OCI-LY3 (cell line): ENCODE measurements at regions not wholly inside any gene's neighbourhood (a gene's known extent, or its start where the extent isn't known, plus 50 kb on each side); places are given as distances from the start of the nearest gene placed in this dataset.

Experiments used
- H2AFZ ChIP-seq: fragments of 200-600, 300-600 bp; shearing (Covaris generic); 2 replicates; pipeline ENCODE4 v1.6.0; 2014; ENCODE audit warnings: antibody characterized with exemption, low read depth, low read length
- H3K27ac ChIP-seq: fragments of 200-600, 300-600 bp; sonication (generic); 2 replicates; pipeline ENCODE4 v1.5.1; 2014; ENCODE audit warnings: mild to moderate bottlenecking, low read length, moderate library complexity, mixed read lengths
- H3K27me3 ChIP-seq: fragments of 200-600, 300-600 bp; sonication (generic); 2 replicates; pipeline ENCODE4 v1.6.1; 2014; ENCODE audit warnings: low read depth, low read length, mixed read lengths
- H3K36me3 ChIP-seq: fragments of 200-600, 300-600 bp; sonication (generic); replicated peaks from 2 replicates; pipeline ENCODE3; 2014; ENCODE audit warnings: low read depth, low read length, mixed read lengths
- H3K4me1 ChIP-seq: fragments of 300-600, 200-600 bp; sonication (generic); 2 replicates; pipeline ENCODE4 v1.6.1; 2014; ENCODE audit warnings: low read length, mixed read lengths
- H3K4me2 ChIP-seq: fragments of 200-600, 300-600 bp; sonication (generic); 2 replicates; pipeline ENCODE4 v1.6.1; 2014; ENCODE audit warnings: low read length, mixed read lengths
- H3K4me3 ChIP-seq: fragments of 300-600, 200-600 bp; sonication (generic); 2 replicates; pipeline ENCODE4 v1.5.1; 2014; ENCODE audit warnings: antibody characterized with exemption, mild to moderate bottlenecking, low read length, moderate library complexity
- H3K79me2 ChIP-seq: fragments of 300-600, 200-600 bp; shearing (Covaris generic); 2 replicates; pipeline ENCODE4 v1.6.1; 2014; ENCODE audit warnings: mild to moderate bottlenecking, low read length, mixed read lengths
- H3K9ac ChIP-seq: fragments of 300-600, 200-600 bp; shearing (Covaris generic); 2 replicates; pipeline ENCODE4 v1.6.0; 2014; ENCODE audit warnings: mild to moderate bottlenecking, low read length, moderate library complexity
- H3K9me3 ChIP-seq: fragments of 200-600, 300-600 bp; shearing (Covaris generic); 2 replicates; pipeline ENCODE4 v1.6.1; 2014; ENCODE audit warnings: low read length, mixed read lengths; ENCODE audit not compliant: insufficient read depth
- H4K20me1 ChIP-seq: fragments of 200-600, 300-600 bp; sonication (generic); 2 replicates; pipeline ENCODE4 v1.6.1; 2016; ENCODE audit warnings: low read length, mixed read lengths; ENCODE audit not compliant: insufficient read depth
- EZH2phosphoT487 ChIP-seq: fragments of 200-600 bp; shearing (Covaris generic); IDR thresholded peaks from 2 replicates; pipeline ENCODE4 v1.6.1; 2018; ENCODE audit warnings: antibody characterized with exemption, mixed run types, low read depth
- TF ChIP-seq, protein P1 (sequence below): fragments of 200-600, 300-600 bp; sonication (generic); IDR thresholded peaks from 2 replicates; pipeline ENCODE4 v1.5.1; 2014; ENCODE audit warnings: antibody characterized with exemption, low read length, low read depth

GRCh38 chr11:81857386-81857785 lies 876.3 kb downstream of the FAM181B start:
- H3K4me3 ChIP-seq, result no peak overlapping the region
- no peaks in the 10 kb centered on the region for H4K20me1 ChIP-seq
- no peaks in the 10 kb centered on the region for H3K36me3 ChIP-seq
- H3K9ac ChIP-seq, result no peak overlapping the region
- no peaks in the 10 kb centered on the region for H3K27me3 ChIP-seq
- H3K27ac ChIP-seq, result no peak overlapping the region
- H3K4me2 ChIP-seq, result no peak overlapping the region
- H2AFZ ChIP-seq, result no peak overlapping the region
- H3K4me1 ChIP-seq, result no peaks in the 10 kb centered on the region
- H3K9me3 ChIP-seq, result no peaks in the 10 kb centered on the region
- TF ChIP-seq, protein P1, sequence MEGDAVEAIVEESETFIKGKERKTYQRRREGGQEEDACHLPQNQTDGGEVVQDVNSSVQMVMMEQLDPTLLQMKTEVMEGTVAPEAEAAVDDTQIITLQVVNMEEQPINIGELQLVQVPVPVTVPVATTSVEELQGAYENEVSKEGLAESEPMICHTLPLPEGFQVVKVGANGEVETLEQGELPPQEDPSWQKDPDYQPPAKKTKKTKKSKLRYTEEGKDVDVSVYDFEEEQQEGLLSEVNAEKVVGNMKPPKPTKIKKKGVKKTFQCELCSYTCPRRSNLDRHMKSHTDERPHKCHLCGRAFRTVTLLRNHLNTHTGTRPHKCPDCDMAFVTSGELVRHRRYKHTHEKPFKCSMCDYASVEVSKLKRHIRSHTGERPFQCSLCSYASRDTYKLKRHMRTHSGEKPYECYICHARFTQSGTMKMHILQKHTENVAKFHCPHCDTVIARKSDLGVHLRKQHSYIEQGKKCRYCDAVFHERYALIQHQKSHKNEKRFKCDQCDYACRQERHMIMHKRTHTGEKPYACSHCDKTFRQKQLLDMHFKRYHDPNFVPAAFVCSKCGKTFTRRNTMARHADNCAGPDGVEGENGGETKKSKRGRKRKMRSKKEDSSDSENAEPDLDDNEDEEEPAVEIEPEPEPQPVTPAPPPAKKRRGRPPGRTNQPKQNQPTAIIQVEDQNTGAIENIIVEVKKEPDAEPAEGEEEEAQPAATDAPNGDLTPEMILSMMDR, result no peak
- TF ChIP-seq EZH2phosphoT487, result no peak
- no peaks in the 10 kb centered on the region for H3K79me2 ChIP-seq

DNA sequence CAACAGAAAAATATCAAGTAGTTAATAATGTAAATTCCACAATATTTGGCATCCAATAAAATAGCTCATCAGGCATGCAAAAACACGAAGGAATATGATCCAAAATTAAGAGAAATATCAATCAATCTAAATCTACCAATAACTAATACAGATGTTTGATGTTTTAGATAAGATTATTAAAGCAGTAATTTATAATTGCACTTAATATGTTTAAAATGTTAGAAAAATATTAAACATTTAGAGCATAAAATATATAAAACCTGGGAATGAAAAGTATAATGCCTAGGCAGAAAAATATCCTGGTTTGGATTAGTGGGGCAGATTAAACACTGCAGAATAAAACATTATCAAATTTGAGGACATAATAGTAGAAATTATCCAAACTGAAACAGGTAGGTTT lies 879.9 kb downstream of the FAM181B start:
- Histone ChIP-seq H3K36me3 (no peaks in the 10 kb centered on the region), H3K9ac (no peak overlapping the region), H4K20me1 (no peaks in the 10 kb centered on the region), H3K9me3 (no peaks in the 10 kb centered on the region), H3K79me2 (no peaks in the 10 kb centered on the region), H3K27ac (no peak overlapping the region), H3K4me1 (no peaks in the 10 kb centered on the region), H3K4me2 (no peak overlapping the region), H3K27me3 (no peaks in the 10 kb centered on the region), H2AFZ (no peak overlapping the region), H3K4me3 (no peak overlapping the region)
- no peak for TF ChIP-seq EZH2phosphoT487
- TF ChIP-seq, protein P1, result no peak

DNA sequence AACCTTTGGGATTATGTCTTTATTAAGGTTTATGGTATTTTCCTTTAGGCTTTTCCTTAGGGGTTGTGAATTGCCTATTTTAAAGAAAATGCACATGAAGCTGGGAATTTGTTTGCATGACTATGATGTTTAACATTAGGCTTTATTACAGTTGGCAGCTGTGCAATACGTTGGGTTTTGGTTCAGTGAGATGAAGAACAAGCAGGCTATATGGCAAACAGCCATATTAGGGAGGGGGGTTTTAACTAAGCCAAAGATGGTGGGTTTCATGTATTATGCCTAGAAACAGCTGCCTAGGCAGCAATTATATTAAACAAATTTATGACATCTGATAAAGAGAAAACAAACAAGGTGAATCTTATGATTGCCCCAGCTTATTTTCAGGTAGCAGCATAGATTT lies 880.8 kb downstream of the FAM181B start:
- Histone ChIP-seq H3K4me3 (no peak overlapping the region), H3K9me3 (no peaks in the 10 kb centered on the region), H3K27me3 (no peaks in the 10 kb centered on the region), H4K20me1 (no peaks in the 10 kb centered on the region), H3K36me3 (no peaks in the 10 kb centered on the region), H3K4me1 (no peaks in the 10 kb centered on the region), H3K79me2 (no peaks in the 10 kb centered on the region), H3K27ac (no peak overlapping the region), H3K9ac (no peak overlapping the region), H2AFZ (no peak overlapping the region), H3K4me2 (no peak overlapping the region)
- TF ChIP-seq, protein P1, result no peak
- TF ChIP-seq EZH2phosphoT487, result no peak

DNA sequence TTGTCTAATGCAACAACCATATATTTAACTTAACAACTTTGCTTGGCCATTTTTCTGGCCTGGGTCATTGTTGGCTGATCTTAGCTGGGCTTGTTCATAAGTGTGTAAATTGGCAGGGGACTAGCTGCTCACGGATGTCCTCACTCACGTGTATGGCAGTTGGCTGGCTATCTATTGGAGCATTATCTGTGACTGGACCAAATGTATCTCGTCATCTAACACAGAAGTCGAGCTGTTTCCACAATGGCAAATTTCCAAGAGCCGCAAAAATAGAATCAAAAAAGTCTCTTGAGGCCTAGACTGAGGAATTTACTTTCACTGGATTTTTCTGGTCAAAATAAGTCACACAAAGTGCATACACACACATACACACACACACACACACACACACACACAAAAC lies 893.3 kb downstream of the FAM181B start:
- H3K9ac ChIP-seq, result no peak overlapping the region
- no peak overlapping the region for H3K4me3 ChIP-seq
- no peaks in the 10 kb centered on the region for H3K36me3 ChIP-seq
- TF ChIP-seq, protein P1, result no peak
- TF ChIP-seq EZH2phosphoT487, result no peak
- no peak overlapping the region for H3K27ac ChIP-seq
- H3K4me2 ChIP-seq, result no peak overlapping the region
- H3K4me1 ChIP-seq, result no peaks in the 10 kb centered on the region
- no peak overlapping the region for H2AFZ ChIP-seq
- no peaks in the 10 kb centered on the region for H3K79me2 ChIP-seq
- no peaks in the 10 kb centered on the region for H3K27me3 ChIP-seq
- no peaks in the 10 kb centered on the region for H4K20me1 ChIP-seq
- no peaks in the 10 kb centered on the region for H3K9me3 ChIP-seq
